ENCODE measurements at regions not wholly inside any gene's neighbourhood (a gene's known extent, or its start where the extent isn't known, plus 50 kb on each side); places are given as distances from the start of the nearest gene placed in this dataset.

DNA sequence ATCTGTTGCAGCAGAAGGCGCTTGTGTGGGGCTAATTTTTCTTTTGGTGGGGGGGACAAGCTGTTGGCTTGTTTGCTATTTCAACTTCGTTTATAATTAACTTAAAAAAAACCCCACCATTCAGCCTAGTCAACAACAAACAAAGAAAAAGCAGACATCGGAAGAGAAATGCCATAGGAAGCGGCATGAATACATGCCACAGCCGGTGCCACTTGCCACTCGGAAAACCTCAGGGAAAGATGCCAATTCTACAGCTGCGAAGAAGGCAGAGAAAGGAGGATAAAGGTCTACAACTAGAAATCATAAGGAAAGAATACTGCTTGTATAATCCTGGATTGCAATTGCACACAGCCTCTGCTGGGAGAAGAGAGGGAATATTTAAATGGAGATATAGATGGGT lies 254.4 kb upstream of the PMFBP1 start:
- no peaks in the 10 kb centered on the region for H3K27me3 ChIP-seq (ENCODE audit: low read length)
- no peaks in the 10 kb centered on the region for H3K9me3 ChIP-seq (ENCODE audit: insufficient read depth, low read length)
- H3K4me3 ChIP-seq (ENCODE audit: insufficient read depth, low read length, poor library complexity, severe bottlenecking), result no peak overlapping the region
- peaks cover 15% of the 10 kb centered on the region; the same call in 1 of the 2 replicates for H3K36me3 ChIP-seq (ENCODE audit: low read length)
- no peak overlapping the region for H3K9ac ChIP-seq (ENCODE audit: low read length)
- no peaks in the 10 kb centered on the region for H3F3A ChIP-seq (ENCODE audit: insufficient read depth)
- TF ChIP-seq EZH2phosphoT487 (conservative IDR thresholded peaks at IDR 0.05; ENCODE audit: low read length), result no peak
- TF ChIP-seq, protein P1, sequence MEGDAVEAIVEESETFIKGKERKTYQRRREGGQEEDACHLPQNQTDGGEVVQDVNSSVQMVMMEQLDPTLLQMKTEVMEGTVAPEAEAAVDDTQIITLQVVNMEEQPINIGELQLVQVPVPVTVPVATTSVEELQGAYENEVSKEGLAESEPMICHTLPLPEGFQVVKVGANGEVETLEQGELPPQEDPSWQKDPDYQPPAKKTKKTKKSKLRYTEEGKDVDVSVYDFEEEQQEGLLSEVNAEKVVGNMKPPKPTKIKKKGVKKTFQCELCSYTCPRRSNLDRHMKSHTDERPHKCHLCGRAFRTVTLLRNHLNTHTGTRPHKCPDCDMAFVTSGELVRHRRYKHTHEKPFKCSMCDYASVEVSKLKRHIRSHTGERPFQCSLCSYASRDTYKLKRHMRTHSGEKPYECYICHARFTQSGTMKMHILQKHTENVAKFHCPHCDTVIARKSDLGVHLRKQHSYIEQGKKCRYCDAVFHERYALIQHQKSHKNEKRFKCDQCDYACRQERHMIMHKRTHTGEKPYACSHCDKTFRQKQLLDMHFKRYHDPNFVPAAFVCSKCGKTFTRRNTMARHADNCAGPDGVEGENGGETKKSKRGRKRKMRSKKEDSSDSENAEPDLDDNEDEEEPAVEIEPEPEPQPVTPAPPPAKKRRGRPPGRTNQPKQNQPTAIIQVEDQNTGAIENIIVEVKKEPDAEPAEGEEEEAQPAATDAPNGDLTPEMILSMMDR (IDR thresholded peaks at IDR 0.05; ENCODE audit: insufficient read depth, low read length, poor library complexity, severe bottlenecking), result no peak
- H3K4me2 ChIP-seq (ENCODE audit: low read depth, low read length, poor library complexity, severe bottlenecking), result no peak overlapping the region
- H2AFZ ChIP-seq (ENCODE audit: low read depth, low read length, severe bottlenecking), result no peak overlapping the region
- no peaks in the 10 kb centered on the region for H3K9me2 ChIP-seq (replicated peaks; ENCODE audit: insufficient read depth, low read length)
- H4K20me1 ChIP-seq (ENCODE audit: low read depth, low read length), result no peaks in the 10 kb centered on the region
- H3K79me2 ChIP-seq (ENCODE audit: insufficient read depth, low read length), result no peaks in the 10 kb centered on the region
- H3K27ac ChIP-seq (ENCODE audit: low read depth, low read length), result no peak overlapping the region

DNA sequence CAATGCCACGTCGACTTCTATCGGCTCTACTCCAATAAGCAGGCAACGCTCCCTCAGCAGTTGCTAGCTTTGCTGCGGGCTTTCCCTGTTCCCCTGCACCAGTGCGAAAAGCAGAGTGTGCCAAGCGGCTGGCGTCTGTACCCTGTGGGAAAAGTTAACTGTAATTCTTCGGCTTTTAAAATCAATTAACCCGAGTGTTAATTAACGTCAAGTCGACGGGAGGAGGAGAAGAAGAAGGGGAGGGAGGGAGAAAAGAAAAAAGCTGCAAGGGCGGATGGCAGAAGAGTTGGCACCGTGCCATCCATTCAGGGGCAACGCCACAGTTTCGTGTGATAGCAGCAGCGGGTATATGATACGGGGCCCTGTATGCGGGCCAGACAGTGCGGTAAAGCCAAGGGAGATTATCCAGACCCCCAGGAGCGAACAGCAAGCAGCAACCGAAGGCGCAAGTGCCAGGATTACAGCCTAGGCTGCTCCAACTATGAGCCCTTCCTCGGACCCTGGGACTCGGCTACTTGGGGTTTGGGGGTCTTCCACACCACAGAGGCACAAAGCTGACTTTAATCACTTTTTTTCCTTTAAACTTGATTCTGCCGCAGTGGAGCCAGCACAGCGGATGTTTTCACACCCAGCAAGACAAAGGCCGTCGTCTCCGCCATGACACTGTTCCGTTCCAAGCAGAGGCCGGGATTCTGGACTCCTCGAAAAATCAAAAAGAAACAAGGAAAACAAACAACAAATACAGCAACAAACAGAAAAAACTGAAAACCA lies 253.8 kb upstream of the PMFBP1 start:
- no peak overlapping the region for H3K4me2 ChIP-seq (ENCODE audit: low read depth, low read length, poor library complexity, severe bottlenecking)
- H3K27ac ChIP-seq (ENCODE audit: low read depth, low read length), result no peak overlapping the region
- TF ChIP-seq, protein P1 (IDR thresholded peaks at IDR 0.05; ENCODE audit: insufficient read depth, low read length, poor library complexity, severe bottlenecking), result no peak
- no peak for TF ChIP-seq EZH2phosphoT487 (conservative IDR thresholded peaks at IDR 0.05; ENCODE audit: low read length)
- no peaks in the 10 kb centered on the region for H3F3A ChIP-seq (ENCODE audit: insufficient read depth)
- no peak overlapping the region for H3K4me3 ChIP-seq (ENCODE audit: insufficient read depth, low read length, poor library complexity, severe bottlenecking)
- H4K20me1 ChIP-seq (ENCODE audit: low read depth, low read length), result no peaks in the 10 kb centered on the region
- no peaks in the 10 kb centered on the region for H3K79me2 ChIP-seq (ENCODE audit: insufficient read depth, low read length)
- peaks cover 15% of the 10 kb centered on the region; the same call in 1 of the 2 replicates for H3K36me3 ChIP-seq (ENCODE audit: low read length)
- H3K9me2 ChIP-seq (replicated peaks; ENCODE audit: insufficient read depth, low read length), result no peaks in the 10 kb centered on the region
- H2AFZ ChIP-seq (ENCODE audit: low read depth, low read length, severe bottlenecking), result no peak overlapping the region
- no peaks in the 10 kb centered on the region for H3K9me3 ChIP-seq (ENCODE audit: insufficient read depth, low read length)
- H3K27me3 ChIP-seq (ENCODE audit: low read length), result no peaks in the 10 kb centered on the region
- H3K9ac ChIP-seq (ENCODE audit: low read length), result no peak overlapping the region

DNA sequence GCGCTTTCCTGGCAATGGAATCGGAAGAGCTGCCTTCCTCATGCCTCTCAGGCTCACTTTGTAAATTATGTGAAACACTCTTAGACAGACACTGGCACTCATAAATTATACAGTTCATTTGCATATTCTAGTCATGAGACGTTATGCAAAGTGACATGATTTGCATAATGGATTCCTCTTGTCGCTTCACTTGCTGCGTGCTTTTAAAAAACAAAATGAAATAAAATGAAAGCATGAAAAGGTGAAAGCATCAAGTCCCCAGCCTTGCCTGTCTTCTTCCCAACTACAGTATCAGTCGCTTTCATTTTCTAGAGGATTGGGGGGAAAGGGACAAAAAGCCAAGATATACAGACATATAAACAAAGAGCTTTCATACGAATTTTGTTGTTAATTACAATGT lies 252.8 kb upstream of the PMFBP1 start:
- H2AFZ ChIP-seq (ENCODE audit: low read depth, low read length, severe bottlenecking), result no peak overlapping the region
- peaks cover 15% of the 10 kb centered on the region; the same call in 1 of the 2 replicates for H3K36me3 ChIP-seq (ENCODE audit: low read length)
- H3K27me3 ChIP-seq (ENCODE audit: low read length), result no peaks in the 10 kb centered on the region
- no peak overlapping the region for H3K27ac ChIP-seq (ENCODE audit: low read depth, low read length)
- no peak overlapping the region for H3K4me3 ChIP-seq (ENCODE audit: insufficient read depth, low read length, poor library complexity, severe bottlenecking)
- TF ChIP-seq, protein P1 (IDR thresholded peaks at IDR 0.05; ENCODE audit: insufficient read depth, low read length, poor library complexity, severe bottlenecking), result no peak
- no peaks in the 10 kb centered on the region for H3K9me3 ChIP-seq (ENCODE audit: insufficient read depth, low read length)
- no peaks in the 10 kb centered on the region for H3K79me2 ChIP-seq (ENCODE audit: insufficient read depth, low read length)
- H3K4me2 ChIP-seq (ENCODE audit: low read depth, low read length, poor library complexity, severe bottlenecking), result no peak overlapping the region
- no peaks in the 10 kb centered on the region for H4K20me1 ChIP-seq (ENCODE audit: low read depth, low read length)
- no peaks in the 10 kb centered on the region for H3K9me2 ChIP-seq (replicated peaks; ENCODE audit: insufficient read depth, low read length)
- no peak overlapping the region for H3K9ac ChIP-seq (ENCODE audit: low read length)
- H3F3A ChIP-seq (ENCODE audit: insufficient read depth), result no peaks in the 10 kb centered on the region
